ENCODE measurements at regions not wholly inside any gene's neighbourhood (a gene's known extent, or its start where the extent isn't known, plus 50 kb on each side); places are given as distances from the start of the nearest gene placed in this dataset.

DNA sequence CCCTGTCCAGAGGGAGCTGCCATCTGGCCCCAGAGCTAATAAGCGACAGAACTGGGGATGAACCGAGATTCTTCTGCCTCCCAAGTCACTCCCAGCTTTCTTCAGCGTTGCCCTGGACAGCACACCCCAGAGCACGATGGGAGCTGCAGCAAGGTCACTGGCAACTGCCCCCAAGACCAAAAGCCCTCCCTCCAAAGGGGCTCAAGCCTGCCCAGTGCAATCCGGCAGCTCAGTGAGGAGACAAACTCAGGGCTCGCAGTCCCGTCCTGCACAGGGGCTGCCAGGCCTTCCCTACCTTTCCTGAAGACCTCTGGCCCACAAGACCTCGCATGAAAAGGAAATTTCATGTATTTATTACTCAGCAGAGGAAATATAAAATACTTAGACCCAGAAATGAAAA is 174.8 kb downstream of the BCOR start:
- TF ChIP-seq, protein P1, sequence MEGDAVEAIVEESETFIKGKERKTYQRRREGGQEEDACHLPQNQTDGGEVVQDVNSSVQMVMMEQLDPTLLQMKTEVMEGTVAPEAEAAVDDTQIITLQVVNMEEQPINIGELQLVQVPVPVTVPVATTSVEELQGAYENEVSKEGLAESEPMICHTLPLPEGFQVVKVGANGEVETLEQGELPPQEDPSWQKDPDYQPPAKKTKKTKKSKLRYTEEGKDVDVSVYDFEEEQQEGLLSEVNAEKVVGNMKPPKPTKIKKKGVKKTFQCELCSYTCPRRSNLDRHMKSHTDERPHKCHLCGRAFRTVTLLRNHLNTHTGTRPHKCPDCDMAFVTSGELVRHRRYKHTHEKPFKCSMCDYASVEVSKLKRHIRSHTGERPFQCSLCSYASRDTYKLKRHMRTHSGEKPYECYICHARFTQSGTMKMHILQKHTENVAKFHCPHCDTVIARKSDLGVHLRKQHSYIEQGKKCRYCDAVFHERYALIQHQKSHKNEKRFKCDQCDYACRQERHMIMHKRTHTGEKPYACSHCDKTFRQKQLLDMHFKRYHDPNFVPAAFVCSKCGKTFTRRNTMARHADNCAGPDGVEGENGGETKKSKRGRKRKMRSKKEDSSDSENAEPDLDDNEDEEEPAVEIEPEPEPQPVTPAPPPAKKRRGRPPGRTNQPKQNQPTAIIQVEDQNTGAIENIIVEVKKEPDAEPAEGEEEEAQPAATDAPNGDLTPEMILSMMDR (IDR thresholded peaks at IDR 0.05; ENCODE audit: poor library complexity, severe bottlenecking) = no peak
- TF ChIP-seq EZH2 (IDR thresholded peaks at IDR 0.05; ENCODE audit: borderline replicate concordance, insufficient read depth, low read length, poor library complexity, severe bottlenecking) (no peak), SMC3 (conservative IDR thresholded peaks at IDR 0.05; ENCODE audit: poor library complexity) (no peak), TAF1 (IDR thresholded peaks at IDR 0.05; ENCODE audit: low read depth) (no peak), POLR2AphosphoS5 (IDR thresholded peaks at IDR 0.05) (no peak), RAD21 (conservative IDR thresholded peaks at IDR 0.05) (no peak)
- TF ChIP-seq, protein P2, sequence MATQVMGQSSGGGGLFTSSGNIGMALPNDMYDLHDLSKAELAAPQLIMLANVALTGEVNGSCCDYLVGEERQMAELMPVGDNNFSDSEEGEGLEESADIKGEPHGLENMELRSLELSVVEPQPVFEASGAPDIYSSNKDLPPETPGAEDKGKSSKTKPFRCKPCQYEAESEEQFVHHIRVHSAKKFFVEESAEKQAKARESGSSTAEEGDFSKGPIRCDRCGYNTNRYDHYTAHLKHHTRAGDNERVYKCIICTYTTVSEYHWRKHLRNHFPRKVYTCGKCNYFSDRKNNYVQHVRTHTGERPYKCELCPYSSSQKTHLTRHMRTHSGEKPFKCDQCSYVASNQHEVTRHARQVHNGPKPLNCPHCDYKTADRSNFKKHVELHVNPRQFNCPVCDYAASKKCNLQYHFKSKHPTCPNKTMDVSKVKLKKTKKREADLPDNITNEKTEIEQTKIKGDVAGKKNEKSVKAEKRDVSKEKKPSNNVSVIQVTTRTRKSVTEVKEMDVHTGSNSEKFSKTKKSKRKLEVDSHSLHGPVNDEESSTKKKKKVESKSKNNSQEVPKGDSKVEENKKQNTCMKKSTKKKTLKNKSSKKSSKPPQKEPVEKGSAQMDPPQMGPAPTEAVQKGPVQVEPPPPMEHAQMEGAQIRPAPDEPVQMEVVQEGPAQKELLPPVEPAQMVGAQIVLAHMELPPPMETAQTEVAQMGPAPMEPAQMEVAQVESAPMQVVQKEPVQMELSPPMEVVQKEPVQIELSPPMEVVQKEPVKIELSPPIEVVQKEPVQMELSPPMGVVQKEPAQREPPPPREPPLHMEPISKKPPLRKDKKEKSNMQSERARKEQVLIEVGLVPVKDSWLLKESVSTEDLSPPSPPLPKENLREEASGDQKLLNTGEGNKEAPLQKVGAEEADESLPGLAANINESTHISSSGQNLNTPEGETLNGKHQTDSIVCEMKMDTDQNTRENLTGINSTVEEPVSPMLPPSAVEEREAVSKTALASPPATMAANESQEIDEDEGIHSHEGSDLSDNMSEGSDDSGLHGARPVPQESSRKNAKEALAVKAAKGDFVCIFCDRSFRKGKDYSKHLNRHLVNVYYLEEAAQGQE (IDR thresholded peaks at IDR 0.05; ENCODE audit: borderline replicate concordance) = no peak
